HepG2 (cell line): ENCODE measurements at regions not wholly inside any gene's neighbourhood (a gene's known extent, or its start where the extent isn't known, plus 50 kb on each side); places are given as distances from the start of the nearest gene placed in this dataset.

Experiments used
- ATAC-seq: fragments of 200-7000 bp; cut with Tn5 transposase; 3 replicates; pipeline ENCODE4 v1.9.1; 2020; ENCODE audit warnings: mild to moderate bottlenecking, moderate library complexity
- BruUV-seq: library from RNA; stranded (reverse); fragments of 400-500 nt; replicated peaks from 2 replicates; lab custom pipeline; 2021; lab: Mats Ljungman, UMichigan
- CTCF ChIA-PET: fragments of 300-600 bp; formaldehyde crosslinking; extraction: SDS; loops from one replicate; lab custom pipeline; 2021; ENCODE audit warnings: low total read pairs, inconsistent platforms, low intra/inter-chr PET ratio; lab: Yijun Ruan, JAX
- POLR2A ChIA-PET: fragments of 350-600 bp; sonication (Branson Sonifier 250); formaldehyde crosslinking; loops from one replicate; lab custom pipeline; 2020; ENCODE audit warnings: antibody characterized with exemption, inconsistent platforms; lab: Yijun Ruan, JAX
- DNase-seq: peaks from one replicate; pipeline ENCODE4 v3.0.0-alpha.2; 2015; ENCODE audit warnings: low spot score
- FAIRE-seq: peaks from 3 replicates; lab custom pipeline; 2011; peaks lifted over from hg19 to GRCh38; lab: Jason Lieb, UNC
- H2AFZ ChIP-seq: one replicate; pipeline ENCODE4 v1.6.1; 2011; ENCODE audit warnings: low read length, inconsistent platforms
- H3K27ac ChIP-seq: fragments of 300-600 bp; 3 replicates; pipeline ENCODE4 v1.8.0; 2011; ENCODE audit warnings: mixed run types, mild to moderate bottlenecking, mixed read lengths, low read length, inconsistent platforms; ENCODE audit not compliant: insufficient read depth; ENCODE audit errors: extremely low read length
- H3K27me3 ChIP-seq, 2 experiments: fragments of 200-600 bp in 1 of 2; 2 replicates in 1 of 2; 3 replicates in 1 of 2; pipeline versions ENCODE4 v1.6.0 to v1.8.0; 2011; ENCODE audit warnings: low read length in 2 of 2, mild to moderate bottlenecking in 2 of 2, moderate library complexity in 2 of 2, inconsistent platforms in 1 of 2; ENCODE audit not compliant: insufficient read depth in 2 of 2, control insufficient read depth in 1 of 2
- H3K36me3 ChIP-seq, 2 experiments: fragments of 200-600 bp in 1 of 2; replicated peaks in 1 of 2; 2 replicates in 1 of 2; 3 replicates in 1 of 2; pipeline versions ENCODE4 v1.5.1 to v1.8.0; 2011; ENCODE audit warnings: low read length in 2 of 2, inconsistent platforms in 1 of 2; ENCODE audit not compliant: insufficient read depth in 2 of 2, control insufficient read depth in 1 of 2
- H3K4me1 ChIP-seq: 2 replicates; pipeline ENCODE4 v1.5.1; 2012; ENCODE audit warnings: low read length, inconsistent platforms; ENCODE audit not compliant: insufficient read depth
- H3K4me2 ChIP-seq: 2 replicates; pipeline ENCODE4 v1.6.0; 2011; ENCODE audit warnings: low read depth, low read length, inconsistent platforms
- H3K4me3 ChIP-seq, 3 experiments: fragments of 200-600 bp in 1 of 3; sonication (generic), shearing (Covaris generic) in 1 of 3; replicated peaks in 1 of 3; 2 replicates each; pipeline ENCODE4 v1.5.1; 2011 to 2016; ENCODE audit warnings: low read length in 3 of 3, inconsistent platforms in 2 of 3, low read depth in 2 of 3, mild to moderate bottlenecking in 2 of 3, control low read depth in 1 of 3, mixed read lengths in 1 of 3; ENCODE audit not compliant: insufficient read depth in 1 of 3
- H3K79me2 ChIP-seq: one replicate; pipeline ENCODE4 v1.6.1; 2011; ENCODE audit warnings: low read length, inconsistent platforms; ENCODE audit not compliant: insufficient read depth
- H3K9ac ChIP-seq: 2 replicates; pipeline ENCODE4 v1.6.0; 2011; ENCODE audit warnings: mild to moderate bottlenecking, low read depth, low read length, inconsistent platforms; ENCODE audit not compliant: insufficient read depth
- H3K9me3 ChIP-seq: 2 replicates; pipeline ENCODE4 v1.5.1; 2012; ENCODE audit warnings: mild to moderate bottlenecking, low read length
- H4K20me1 ChIP-seq: 2 replicates; pipeline ENCODE4 v1.6.0; 2011; ENCODE audit warnings: inconsistent platforms, mild to moderate bottlenecking, low read length, moderate library complexity; ENCODE audit not compliant: insufficient read depth
- HNRNPH1 ChIP-seq: fragments of 200-400 bp; formaldehyde crosslinking; optimal IDR thresholded peaks from 2 replicates; pipeline ENCODE3; 2017; ENCODE audit warnings: mild to moderate bottlenecking, low read depth, low read length
- JUNB ChIP-seq: sonication (generic); formaldehyde crosslinking; IDR thresholded peaks from 2 replicates; pipeline ENCODE4 v1.8.0; 2022; ENCODE audit warnings: missing genetic modification reagents, mild to moderate bottlenecking, borderline replicate concordance
- NR2F1 ChIP-seq, 2 experiments: fragments of 450-650 bp in 1 of 2; formaldehyde crosslinking in 1 of 2; IDR thresholded peaks; 2 replicates each; pipeline versions ENCODE4 v1.5.0 to v1.6.1; 2016 to 2020; ENCODE audit warnings: mild to moderate bottlenecking in 1 of 2, missing compliant biosample characterization in 1 of 2, missing genetic modification reagents in 1 of 2, moderate library complexity in 1 of 2
- PITX1 ChIP-seq: sonication (generic); formaldehyde crosslinking; IDR thresholded peaks from 2 replicates; pipeline ENCODE4 v1.5.1; 2020; ENCODE audit warnings: mild to moderate bottlenecking, missing genetic modification reagents
- SIX4 ChIP-seq: sonication (generic); formaldehyde crosslinking; IDR thresholded peaks from 2 replicates; pipeline ENCODE4 v1.4.0; 2020; ENCODE audit warnings: missing genetic modification reagents
- SSRP1 ChIP-seq: IDR thresholded peaks from 2 replicates; pipeline ENCODE4 v1.6.1; 2016; ENCODE audit warnings: control low read depth
- TCF7 ChIP-seq: sonication (generic); IDR thresholded peaks from 2 replicates; pipeline ENCODE4 v1.6.1; 2016; ENCODE audit warnings: antibody characterized with exemption, low read depth
- ZNF619 ChIP-seq: sonication (generic); formaldehyde crosslinking; IDR thresholded peaks from 2 replicates; pipeline ENCODE4 v1.4.0; 2020; ENCODE audit warnings: mild to moderate bottlenecking, missing genetic modification reagents
- WGBS: methylation state at CpG from one replicate; pipeline ENCODE4 v1.1.6; 2017; ENCODE audit warnings: low lambda C conversion rate; 5-methylcytosine and 5-hydroxymethylcytosine counted together
- in situ Hi-C: cut with HindIII; loops from 2 replicates; pipeline ENCODE4 v1.10.0; 2017; ENCODE audit warnings: low pct_unique_long_range_greater_than_20kb; ENCODE audit not compliant: extremely low pct_ligation_motif_present
- intact Hi-C: fragments of 100-400 bp; cut with micrococcal nuclease; formaldehyde crosslinking; loops from one replicate; pipeline ENCODE4 v1.10.0; 2022; ENCODE audit not compliant: unreplicated experiment
- TF ChIP-seq, protein P1 (sequence below): sonication (generic); formaldehyde crosslinking; IDR thresholded peaks from 2 replicates; pipeline ENCODE4 v1.5.0; 2020; ENCODE audit warnings: mild to moderate bottlenecking, low read depth, missing genetic modification reagents, borderline replicate concordance

DNA sequence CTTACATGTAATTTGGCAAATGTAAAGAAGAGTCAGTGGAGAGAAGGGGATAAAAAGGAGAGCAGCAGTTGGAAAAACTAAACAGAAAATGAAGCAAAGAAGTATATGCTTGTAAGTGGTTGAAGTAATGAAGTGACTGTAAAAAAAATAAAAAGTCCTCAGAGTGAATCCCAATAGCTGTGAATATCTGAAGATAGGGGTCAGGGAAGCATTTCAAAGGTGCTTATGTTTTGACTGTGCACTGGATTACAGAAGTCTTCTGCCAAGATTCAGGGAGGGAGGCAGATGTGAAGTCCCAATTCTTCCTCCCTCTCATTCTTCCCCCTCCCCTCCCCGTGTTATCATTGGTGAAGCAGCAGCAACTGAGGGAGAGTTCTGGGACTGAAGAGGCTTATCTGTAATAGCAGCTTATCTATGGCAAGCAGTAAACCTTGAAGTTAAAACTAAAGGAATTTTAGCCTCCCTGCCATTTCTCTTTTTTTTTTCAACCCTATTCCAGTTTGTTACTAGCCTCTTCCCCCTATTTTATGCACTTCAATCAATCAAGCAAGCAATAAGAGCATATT, 597.9 kb downstream of the IGSF11 start (continued):
- TF ChIP-seq ZNF619 (CRISPR knock-in tag) (no peak), TCF7 (no peak), HNRNPH1 (no peak), PITX1 (CRISPR knock-in tag) (no peak), SIX4 (no peak)
- TF ChIP-seq, protein P1, sequence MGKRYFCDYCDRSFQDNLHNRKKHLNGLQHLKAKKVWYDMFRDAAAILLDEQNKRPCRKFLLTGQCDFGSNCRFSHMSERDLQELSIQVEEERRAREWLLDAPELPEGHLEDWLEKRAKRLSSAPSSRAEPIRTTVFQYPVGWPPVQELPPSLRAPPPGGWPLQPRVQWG, result no peak

DNA sequence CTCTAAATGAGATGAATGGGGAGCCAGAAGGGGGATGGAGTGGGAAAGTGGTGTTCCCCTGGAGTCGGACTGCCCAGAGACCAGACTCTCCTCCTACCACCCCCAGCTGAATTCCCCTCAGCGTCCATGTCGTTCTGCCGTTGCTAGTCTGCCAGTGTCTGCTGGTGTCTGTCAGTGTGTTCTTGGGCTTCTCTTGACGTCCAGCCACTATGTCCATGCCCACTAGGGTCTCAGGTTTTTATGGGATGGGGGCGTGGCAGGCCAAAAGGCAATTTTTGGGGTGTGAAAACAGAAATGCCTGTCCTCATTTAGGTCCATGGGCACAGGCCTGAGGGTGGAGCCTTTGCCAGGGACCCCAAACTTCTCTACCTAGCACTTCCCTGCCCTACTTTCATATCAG, 589.6 kb downstream of the IGSF11 start:
- no peak for TF ChIP-seq SSRP1
- no peak for TF ChIP-seq JUNB (CRISPR knock-in tag)
- no peak for TF ChIP-seq NR2F1 (CRISPR knock-in tag; IDR thresholded peaks at IDR 0.05)
- Histone ChIP-seq H3K4me2 (no peak overlapping the region), H4K20me1 (no peaks in the 10 kb centered on the region), H3K27me3 (no peaks in the 10 kb centered on the region), H3K9me3 (no peaks in the 10 kb centered on the region), H3K79me2 (no peaks in the 10 kb centered on the region), H3K4me1 (no peaks in the 10 kb centered on the region), H3K36me3 (no peaks in the 10 kb centered on the region), H3K4me3 (no peak overlapping the region), H3K9ac (no peak overlapping the region), H3K27ac (no peak overlapping the region), H2AFZ (no peak overlapping the region)
- intact Hi-C loops, result no loop called here
- no TSS peak for BruUV-seq
- CTCF ChIA-PET, result no interaction called here
- DNase-seq (no peak), ATAC-seq (no peak), FAIRE-seq (no peak)
- 0% methylated on average over 2 of the region's 6 CpGs for WGBS
- in situ Hi-C loops, result no loop called here
- POLR2A ChIA-PET, result no interaction called here
